Activated effector memory CD4-positive, alpha-beta T cell treated with Interleukin-2 at 50 U/mL for 16 hours (primary cell): ENCODE measurements at regions not wholly inside any gene's neighbourhood (a gene's known extent, or its start where the extent isn't known, plus 50 kb on each side); places are given as distances from the start of the nearest gene placed in this dataset.

Experiments used
- DNase-seq: peaks from one replicate; pipeline ENCODE4 v3.0.0-alpha.2; 2020

- DNase-seq, result no peak
These were observed 129.8 kb downstream of the SATB1 start for GRCh38 chr3:18295171-18295920.

- DNase-seq, result no peak
These were observed 135.0 kb downstream of the SATB1 start for GRCh38 chr3:18290157-18290556.

- DNase-seq, result no peak
These were observed 136.9 kb downstream of the SATB1 start for GRCh38 chr3:18288243-18288642.

- no peak for DNase-seq
These were observed 140.4 kb downstream of the SATB1 start for GRCh38 chr3:18284716-18285115.

- DNase-seq, result no peak
These were observed 141.5 kb downstream of the SATB1 start for GRCh38 chr3:18283680-18284079.

- DNase-seq, result no peak
These were observed 142.6 kb downstream of the SATB1 start for GRCh38 chr3:18282507-18282906.

- no peak for DNase-seq
These were observed 145.9 kb downstream of the SATB1 start for GRCh38 chr3:18279226-18279737.

- DNase-seq, result no peak
These were observed 160.3 kb downstream of the SATB1 start for GRCh38 chr3:18264853-18265252.

- DNase-seq, result no peak
These were observed 160.8 kb downstream of the SATB1 start for GRCh38 chr3:18264361-18264760.

GRCh38 chr3:18258492-18258891 is 166.6 kb downstream of the SATB1 start:
- no peak for DNase-seq

- DNase-seq, result no peak
These were observed 172.6 kb downstream of the SATB1 start for GRCh38 chr3:18252578-18252977.

- no peak for DNase-seq
These were observed 174.1 kb downstream of the SATB1 start for GRCh38 chr3:18250991-18251390.

GRCh38 chr3:18249126-18249525 is 176.0 kb downstream of the SATB1 start:
- DNase-seq, result no peak

- DNase-seq, result no peak
These were observed 177.3 kb downstream of the SATB1 start for GRCh38 chr3:18247776-18248310.

- DNase-seq, result no peak
These were observed 177.9 kb downstream of the SATB1 start for GRCh38 chr3:18247139-18247695.

GRCh38 chr3:18246336-18247060 is 178.6 kb downstream of the SATB1 start:
- no peak for DNase-seq

- no peak for DNase-seq
These were observed 179.4 kb downstream of the SATB1 start for GRCh38 chr3:18245721-18246120.

GRCh38 chr3:18241837-18242236 is 183.3 kb downstream of the SATB1 start:
- DNase-seq, result no peak

- no peak for DNase-seq
These were observed 185.5 kb downstream of the SATB1 start for GRCh38 chr3:18239674-18240073.

- DNase-seq, result no peak
These were observed 186.3 kb downstream of the SATB1 start for GRCh38 chr3:18238746-18239331.

- no peak for DNase-seq
These were observed 186.8 kb downstream of the SATB1 start for GRCh38 chr3:18238332-18238731.

- DNase-seq, result no peak
These were observed 187.7 kb downstream of the SATB1 start for GRCh38 chr3:18237251-18238005.

GRCh38 chr3:18236726-18237125 is 188.4 kb downstream of the SATB1 start:
- no peak for DNase-seq
